MCF 10A (cell line): ENCODE measurements at regions not wholly inside any gene's neighbourhood (a gene's known extent, or its start where the extent isn't known, plus 50 kb on each side); places are given as distances from the start of the nearest gene placed in this dataset.

Experiments used
- BruUV-seq: library from RNA; stranded (reverse); fragments of 400-500 nt; replicated peaks from 2 replicates; lab custom pipeline; 2021; lab: Mats Ljungman, UMichigan
- CTCF ChIA-PET: fragments of 300-600 bp; sonication (Branson Sonifier 250); formaldehyde crosslinking; extraction: SDS; loops from one replicate; lab custom pipeline; 2021; ENCODE audit warnings: antibody characterized with exemption, inconsistent platforms; lab: Yijun Ruan, JAX
- POLR2A ChIA-PET: fragments of 300-600, 350-650 bp; sonication (Branson Sonifier 250); formaldehyde crosslinking; extraction: SDS; loops from one replicate; lab custom pipeline; 2020; ENCODE audit warnings: antibody characterized with exemption, inconsistent platforms; lab: Yijun Ruan, JAX
- DNase-seq: peaks from one replicate; pipeline ENCODE4 v3.0.0-alpha.2; 2018; ENCODE audit not compliant: unreplicated experiment
- H3K27ac Mint-ChIP-seq: one replicate; pipeline ENCODE4 v1.8.0; 2022; ENCODE audit warnings: mild to moderate bottlenecking, low read depth, mixed read lengths; ENCODE audit not compliant: unreplicated experiment
- H3K27me3 Mint-ChIP-seq: one replicate; pipeline ENCODE4 v1.8.0; 2022; ENCODE audit warnings: mixed read lengths; ENCODE audit not compliant: insufficient read depth, unreplicated experiment
- H3K36me3 Mint-ChIP-seq: one replicate; pipeline ENCODE4 v1.8.0; 2022; ENCODE audit warnings: mild to moderate bottlenecking, moderate library complexity, mixed read lengths; ENCODE audit not compliant: insufficient read depth, unreplicated experiment
- H3K4me1 Mint-ChIP-seq: one replicate; pipeline ENCODE4 v1.8.0; 2022; ENCODE audit warnings: mixed read lengths; ENCODE audit not compliant: insufficient read depth, unreplicated experiment
- H3K4me3 Mint-ChIP-seq: one replicate; pipeline ENCODE4 v1.8.0; 2022; ENCODE audit warnings: mild to moderate bottlenecking, moderate library complexity, mixed read lengths; ENCODE audit not compliant: unreplicated experiment
- H3K9me3 Mint-ChIP-seq: one replicate; pipeline ENCODE4 v1.8.0; 2022; ENCODE audit warnings: mixed read lengths; ENCODE audit not compliant: unreplicated experiment
- intact Hi-C: fragments of 100-400 bp; cut with micrococcal nuclease; formaldehyde crosslinking; loops from 2 replicates; pipeline ENCODE4 v1.14.1; 2022
- TF ChIP-seq, protein P1 (sequence below): fragments of 200-600 bp; IDR thresholded peaks from one replicate; pipeline ENCODE4 v1.8.0; 2022; ENCODE audit warnings: antibody characterized with exemption, mild to moderate bottlenecking; ENCODE audit not compliant: unreplicated experiment

DNA sequence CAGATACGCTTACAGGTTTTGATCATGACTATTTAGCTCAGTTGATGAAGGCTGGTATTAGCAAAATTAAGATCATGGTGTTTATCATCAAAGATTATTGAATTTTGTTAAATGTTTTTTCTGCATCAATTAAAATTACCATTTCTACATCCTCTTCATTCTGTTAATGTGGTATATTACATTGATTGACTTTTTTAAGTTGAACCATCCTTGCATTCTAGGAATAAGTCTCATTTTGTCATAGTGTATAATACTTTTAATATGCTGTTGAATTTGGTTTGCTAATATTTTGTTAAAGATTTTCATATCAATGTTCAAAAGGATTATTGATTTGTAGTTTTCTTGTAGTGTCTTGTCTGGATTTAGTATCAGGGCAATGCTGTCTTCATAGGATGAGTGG is 142.4 kb downstream of the LYPLAL1 start:
- H3K4me3 Mint-ChIP-seq, result no peak overlapping the region
- TF ChIP-seq, protein P1, sequence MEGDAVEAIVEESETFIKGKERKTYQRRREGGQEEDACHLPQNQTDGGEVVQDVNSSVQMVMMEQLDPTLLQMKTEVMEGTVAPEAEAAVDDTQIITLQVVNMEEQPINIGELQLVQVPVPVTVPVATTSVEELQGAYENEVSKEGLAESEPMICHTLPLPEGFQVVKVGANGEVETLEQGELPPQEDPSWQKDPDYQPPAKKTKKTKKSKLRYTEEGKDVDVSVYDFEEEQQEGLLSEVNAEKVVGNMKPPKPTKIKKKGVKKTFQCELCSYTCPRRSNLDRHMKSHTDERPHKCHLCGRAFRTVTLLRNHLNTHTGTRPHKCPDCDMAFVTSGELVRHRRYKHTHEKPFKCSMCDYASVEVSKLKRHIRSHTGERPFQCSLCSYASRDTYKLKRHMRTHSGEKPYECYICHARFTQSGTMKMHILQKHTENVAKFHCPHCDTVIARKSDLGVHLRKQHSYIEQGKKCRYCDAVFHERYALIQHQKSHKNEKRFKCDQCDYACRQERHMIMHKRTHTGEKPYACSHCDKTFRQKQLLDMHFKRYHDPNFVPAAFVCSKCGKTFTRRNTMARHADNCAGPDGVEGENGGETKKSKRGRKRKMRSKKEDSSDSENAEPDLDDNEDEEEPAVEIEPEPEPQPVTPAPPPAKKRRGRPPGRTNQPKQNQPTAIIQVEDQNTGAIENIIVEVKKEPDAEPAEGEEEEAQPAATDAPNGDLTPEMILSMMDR, result no peak
- BruUV-seq, result no TSS peak
- peaks cover 92% of the 10 kb centered on the region for H3K27me3 Mint-ChIP-seq
- POLR2A ChIA-PET, result interaction anchor here (1.6 kb wide), 1 partner anchor 9 kb away, joined by 3 read pairs; no protein-coding TSS in a partner anchor
- no peak overlapping the region for H3K27ac Mint-ChIP-seq
- CTCF ChIA-PET, result interaction anchor here (0.6 to 1.6 kb wide), 3 partner anchors 69 to 170 kb away, joined by 3 read pairs; no protein-coding TSS in a partner anchor
- intact Hi-C loops, result no loop called here
- peaks cover 7% of the 10 kb centered on the region for H3K9me3 Mint-ChIP-seq
- H3K4me1 Mint-ChIP-seq, result no peaks in the 10 kb centered on the region
- no peak for DNase-seq
- no peaks in the 10 kb centered on the region for H3K36me3 Mint-ChIP-seq

DNA sequence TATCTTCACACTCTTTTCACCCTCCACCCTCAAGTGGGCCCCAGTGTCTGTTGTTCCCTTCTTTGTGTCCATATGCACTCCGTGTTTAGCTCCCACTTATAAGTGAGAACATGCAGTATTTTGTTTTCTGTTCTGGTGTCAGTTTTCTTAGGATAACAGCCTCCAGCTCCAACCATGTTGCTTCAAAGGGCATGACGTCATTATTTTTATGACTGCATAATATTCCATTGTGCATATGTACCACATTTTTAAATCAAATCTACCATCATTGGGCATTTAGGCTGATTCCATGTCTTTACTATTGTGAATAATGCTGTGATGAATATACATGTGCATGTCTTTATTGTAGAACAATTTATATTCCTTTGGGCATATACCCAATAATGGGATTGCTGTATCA is 140.3 kb downstream of the LYPLAL1 start:
- DNase-seq, result no peak
- POLR2A ChIA-PET, result interaction anchor here (1.2 kb wide), 1 partner anchor 7 kb away, joined by 3 read pairs; no protein-coding TSS in a partner anchor
- intact Hi-C loops, result no loop called here
- H3K27me3 Mint-ChIP-seq, result peaks cover 92% of the 10 kb centered on the region
- TF ChIP-seq, protein P1, result no peak
- no peak overlapping the region for H3K27ac Mint-ChIP-seq
- H3K4me1 Mint-ChIP-seq, result no peaks in the 10 kb centered on the region
- CTCF ChIA-PET, result interaction anchor here (0.6 to 1.3 kb wide), 2 partner anchors 103 to 764 kb away, joined by 3 to 4 read pairs; no protein-coding TSS in a partner anchor
- H3K36me3 Mint-ChIP-seq, result no peaks in the 10 kb centered on the region
- H3K9me3 Mint-ChIP-seq, result peaks cover 7% of the 10 kb centered on the region
- H3K4me3 Mint-ChIP-seq, result no peak overlapping the region
- BruUV-seq, result no TSS peak

DNA sequence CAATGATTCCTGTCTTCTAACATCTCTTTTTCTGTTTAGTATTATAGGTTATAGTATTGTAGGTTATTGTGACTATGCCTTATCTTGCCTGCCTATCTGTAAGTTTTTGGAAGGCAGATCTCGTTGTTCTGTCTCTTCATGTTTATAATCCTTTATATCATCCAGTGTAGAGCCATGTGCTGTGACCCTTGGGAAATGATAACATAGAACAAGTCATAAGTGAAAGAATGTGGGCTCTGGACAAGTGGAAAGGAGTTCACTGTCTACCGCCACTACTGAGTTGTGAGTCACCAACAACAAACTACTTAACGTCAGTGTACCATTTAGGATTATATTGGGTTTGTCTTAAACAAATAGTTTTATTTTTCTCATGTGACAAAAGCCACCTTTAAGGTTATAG is 139.3 kb downstream of the LYPLAL1 start:
- intact Hi-C loops, result no loop called here
- CTCF ChIA-PET, result interaction anchor here (1.3 to 1.4 kb wide), 2 partner anchors 104 to 245 kb away, joined by 3 to 4 read pairs; no protein-coding TSS in a partner anchor
- Mint-ChIP-seq H3K36me3 (no peaks in the 10 kb centered on the region), H3K27me3 (peaks cover 90% of the 10 kb centered on the region), H3K27ac (no peak overlapping the region), H3K4me1 (no peaks in the 10 kb centered on the region), H3K9me3 (peaks cover 9% of the 10 kb centered on the region), H3K4me3 (no peak overlapping the region)
- peak; percentile 41 for DNase-seq
- POLR2A ChIA-PET, result interaction anchor here (0.6 to 1.4 kb wide), 2 partner anchors 12 to 42 kb away, joined by 3 to 6 read pairs; no protein-coding TSS in a partner anchor
- TF ChIP-seq, protein P1, result no peak
- BruUV-seq, result no TSS peak

DNA sequence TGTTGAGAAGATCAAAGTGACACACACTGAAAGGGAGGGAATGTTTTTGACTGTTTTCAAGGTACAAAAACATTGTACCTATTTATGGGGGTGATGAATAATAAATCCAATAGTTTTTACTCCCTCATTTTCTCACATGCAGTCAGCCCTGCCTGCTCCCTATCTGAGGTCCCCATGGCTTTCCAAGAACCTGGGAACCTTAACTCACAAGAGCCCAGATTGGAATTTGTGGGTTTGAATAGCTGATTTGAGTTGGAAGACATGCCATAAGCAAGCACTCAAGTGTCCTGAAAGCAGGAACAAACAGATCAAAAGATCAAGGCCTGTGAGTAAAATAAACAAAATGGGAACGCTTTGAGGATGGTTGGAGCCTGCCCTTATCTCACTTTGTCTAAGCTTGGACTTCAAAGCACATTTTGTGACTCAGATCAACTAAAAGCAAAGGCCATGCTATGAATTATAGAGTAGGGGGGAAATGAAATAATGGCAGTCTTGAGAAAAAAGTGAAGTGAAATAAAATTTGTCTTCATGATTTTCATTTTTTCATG is 136.6 kb downstream of the LYPLAL1 start:
- H3K27ac Mint-ChIP-seq, result no peak overlapping the region
- no peaks in the 10 kb centered on the region for H3K36me3 Mint-ChIP-seq
- no peak overlapping the region for H3K4me3 Mint-ChIP-seq
- peaks cover 12% of the 10 kb centered on the region for H3K9me3 Mint-ChIP-seq
- TF ChIP-seq, protein P1, result no peak
- DNase-seq, result no peak
- ChIA-PET CTCF (interaction anchor here (0.6 to 0.8 kb wide), 3 partner anchors 19 to 1167 kb away, joined by 3 read pairs; no protein-coding TSS in a partner anchor), POLR2A (interaction anchor here (0.6 kb wide), 1 partner anchor 272 kb away, joined by 3 read pairs; no protein-coding TSS in a partner anchor)
- H3K27me3 Mint-ChIP-seq, result peaks cover 95% of the 10 kb centered on the region
- no peaks in the 10 kb centered on the region for H3K4me1 Mint-ChIP-seq
- intact Hi-C loops, result no loop called here
- BruUV-seq, result no TSS peak
